Stimulated activated CD8-positive, alpha-beta memory T cell treated with anti-CD3 and anti-CD28 coated beads, Interleukin-7, amount 100 ng/mL, for 1 hour (primary cell): ENCODE measurements at regions not wholly inside any gene's neighbourhood (a gene's known extent, or its start where the extent isn't known, plus 50 kb on each side); places are given as distances from the start of the nearest gene placed in this dataset.

Experiments
- DNase-seq, 2 donors: peaks; one replicate each; pipeline ENCODE4 v3.0.0-alpha.2; 2020; ENCODE audit warnings: low read depth in 2 of 2

- no peak for DNase-seq
Measured at GRCh38 chr14:71466251-71466650, 466.0 kb upstream of the RGS6 start.

DNA sequence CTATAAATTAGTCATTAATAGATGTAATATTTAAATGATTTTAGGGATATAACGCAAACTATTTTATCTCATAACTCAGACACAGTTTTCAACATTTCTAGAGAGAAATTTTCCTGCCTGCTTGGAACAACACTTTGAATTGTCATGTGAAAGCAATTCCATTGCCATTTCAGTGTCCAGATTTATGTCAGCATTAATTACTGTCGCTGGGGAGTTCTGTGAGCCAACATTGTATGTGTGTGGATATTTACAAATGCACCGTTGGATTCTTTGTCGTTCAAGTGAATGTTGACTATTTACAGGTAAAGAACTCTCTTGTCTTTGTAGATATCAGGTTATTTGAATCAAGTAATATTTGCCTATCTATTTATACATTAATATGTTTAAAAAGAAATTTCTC, 465.3 kb upstream of the RGS6 start:
- no peak for DNase-seq

- no peak for DNase-seq
Measured at GRCh38 chr14:71467361-71467811, 464.8 kb upstream of the RGS6 start.

- no peak for DNase-seq
Measured at GRCh38 chr14:71468701-71469100, 463.5 kb upstream of the RGS6 start.

DNA sequence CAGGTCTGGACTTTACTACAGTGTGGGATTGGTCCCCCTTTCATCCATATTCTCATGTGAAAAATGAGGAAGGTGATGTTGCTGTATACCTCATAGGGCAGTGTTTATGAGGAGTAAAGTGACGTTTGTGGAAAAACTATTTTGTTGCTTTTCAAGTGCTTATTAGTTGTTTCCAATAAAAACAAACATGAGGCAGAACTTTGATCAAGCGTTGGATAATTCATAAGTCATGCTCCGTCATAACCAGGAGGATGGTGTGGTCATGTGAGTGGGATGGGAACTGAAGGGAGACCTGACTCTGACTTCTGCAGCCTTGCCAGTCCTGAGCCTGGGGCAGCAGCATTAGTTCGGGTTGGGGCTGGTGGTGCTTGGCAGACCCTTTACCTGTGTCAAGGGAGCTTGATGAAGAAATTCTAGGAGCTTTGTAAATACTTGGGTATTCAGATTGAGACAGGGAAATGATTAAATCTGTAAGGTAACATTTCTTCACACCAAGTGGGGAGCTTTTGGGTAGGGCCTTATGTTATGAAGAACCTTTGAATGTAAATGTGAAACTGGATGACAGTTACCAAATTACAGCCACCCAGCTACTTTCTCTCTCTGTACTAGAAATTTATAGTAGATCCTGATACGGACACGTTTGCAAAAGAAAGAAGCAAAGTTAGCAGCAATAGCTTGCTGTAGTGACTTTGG, 462.4 kb upstream of the RGS6 start:
- DNase-seq, result no peak

- no peak for DNase-seq
Measured at GRCh38 chr14:71471634-71472355, 460.4 kb upstream of the RGS6 start.

DNA sequence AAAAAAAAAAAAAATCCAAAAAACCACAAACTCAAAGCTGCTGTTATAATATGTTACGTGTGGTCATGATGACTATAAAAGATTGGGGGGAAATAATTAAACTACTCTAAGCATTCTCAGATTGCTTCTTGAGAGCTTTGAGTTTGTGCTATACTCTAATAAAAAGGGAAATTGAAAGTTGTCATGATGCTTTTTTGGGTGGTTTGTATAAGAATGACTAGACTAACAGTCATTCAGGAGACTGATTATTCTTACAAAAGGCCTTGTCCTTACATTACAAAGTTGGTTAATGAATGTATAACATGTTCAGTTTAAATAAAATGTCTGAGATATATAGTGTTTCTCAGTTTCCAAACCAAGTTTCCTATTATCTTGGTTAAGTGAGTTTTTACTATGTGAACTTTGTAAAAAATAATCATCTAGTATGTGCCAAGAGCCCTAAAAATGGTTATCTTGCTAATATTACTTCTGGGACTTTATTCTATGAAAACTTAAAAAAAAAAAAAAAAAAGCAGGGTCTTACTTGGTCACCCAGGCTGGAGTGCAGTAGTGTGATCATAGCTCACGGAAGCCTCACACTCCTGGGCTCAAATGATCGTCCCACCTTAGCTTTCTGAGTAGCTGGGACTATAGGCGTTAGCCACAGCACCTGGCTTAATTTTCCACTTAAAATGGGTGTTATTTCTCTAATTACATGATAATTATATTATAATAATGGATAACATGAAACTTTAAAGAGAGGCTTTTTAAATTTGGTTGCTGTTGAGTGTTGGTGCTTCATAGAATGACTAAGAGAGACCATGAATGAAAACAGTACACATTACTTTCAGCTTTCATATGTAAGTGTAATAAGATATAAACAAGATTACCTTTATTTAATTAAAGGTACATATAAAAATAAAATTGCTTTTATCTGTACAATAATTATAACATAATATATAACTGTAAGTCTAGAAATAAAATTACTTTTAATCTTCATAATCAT, 459.6 kb upstream of the RGS6 start:
- no peak for DNase-seq

- no peak for DNase-seq
Measured at GRCh38 chr14:71473843-71474242, 458.4 kb upstream of the RGS6 start.

- DNase-seq, result no peak
Measured at GRCh38 chr14:71474301-71475265, 457.6 kb upstream of the RGS6 start.

GRCh38 chr14:71475916-71476315, 456.3 kb upstream of the RGS6 start:
- no peak for DNase-seq

DNA sequence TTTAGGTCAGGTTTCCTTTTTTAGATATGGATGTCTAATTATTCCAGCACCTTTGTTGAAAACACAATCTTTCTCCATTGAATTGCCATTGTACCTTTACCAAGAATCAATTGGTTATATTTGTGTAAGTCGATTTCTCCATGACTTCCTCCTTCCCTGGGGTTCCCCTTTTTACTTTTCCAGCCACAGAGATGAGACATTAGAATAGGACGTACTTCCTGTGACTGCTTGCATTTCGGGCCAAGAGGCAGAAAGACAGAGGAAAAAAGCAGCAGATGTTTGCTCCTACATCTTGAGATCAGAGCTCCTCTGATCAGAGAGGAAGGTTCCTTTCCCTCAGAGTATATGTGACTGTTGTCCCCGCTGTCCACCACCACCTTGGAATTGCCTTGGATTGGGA, 453.7 kb upstream of the RGS6 start:
- DNase-seq, result no peak

DNA sequence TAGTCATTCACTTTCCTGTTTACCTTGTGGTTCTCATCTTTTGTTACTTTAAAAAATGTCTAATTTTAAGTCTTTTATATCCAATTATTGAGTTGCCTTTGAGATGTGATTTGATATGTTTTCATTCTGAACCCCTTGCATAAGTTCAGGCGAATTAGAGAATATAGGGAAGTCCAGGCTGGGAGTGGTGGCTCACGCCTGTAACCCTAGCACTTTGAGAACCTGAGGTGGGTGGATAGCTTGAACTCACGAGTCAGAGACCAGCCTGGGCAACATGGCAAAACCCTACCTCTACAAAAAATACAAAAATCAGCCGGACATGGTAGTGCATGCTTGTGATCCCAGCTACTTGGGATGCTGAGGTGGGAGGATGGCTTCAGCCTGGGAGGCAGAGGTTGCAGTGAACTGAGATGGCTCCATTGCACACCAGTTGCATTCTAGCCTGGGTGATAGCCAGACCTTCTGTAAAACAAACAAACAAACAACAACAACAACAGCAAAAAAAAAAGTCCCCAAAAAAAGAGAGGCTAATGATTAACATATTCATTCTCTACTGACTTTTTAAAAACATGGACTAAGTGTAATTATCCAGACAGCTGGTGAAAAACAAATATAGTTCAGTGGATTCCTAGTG, 451.1 kb upstream of the RGS6 start:
- DNase-seq, result no peak

DNA sequence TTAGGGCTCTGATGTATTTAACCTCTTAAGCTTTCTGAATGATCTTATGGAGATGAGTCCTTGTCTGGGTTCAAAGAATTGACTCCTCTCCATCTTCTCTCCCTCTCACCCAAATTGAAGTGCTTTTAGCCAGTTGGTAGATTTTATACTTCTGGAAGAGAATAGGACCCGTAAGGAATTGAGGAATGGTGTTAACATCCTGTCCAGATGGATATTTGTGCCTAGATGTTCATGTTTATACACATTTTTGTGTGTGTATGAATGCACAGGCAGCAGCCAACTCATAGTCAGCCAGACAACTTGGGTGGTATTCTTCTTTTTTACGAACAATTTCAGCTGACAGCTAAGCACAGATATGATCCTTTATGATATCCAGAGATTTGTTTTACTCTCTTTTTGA, 449.6 kb upstream of the RGS6 start:
- DNase-seq, result no peak

DNA sequence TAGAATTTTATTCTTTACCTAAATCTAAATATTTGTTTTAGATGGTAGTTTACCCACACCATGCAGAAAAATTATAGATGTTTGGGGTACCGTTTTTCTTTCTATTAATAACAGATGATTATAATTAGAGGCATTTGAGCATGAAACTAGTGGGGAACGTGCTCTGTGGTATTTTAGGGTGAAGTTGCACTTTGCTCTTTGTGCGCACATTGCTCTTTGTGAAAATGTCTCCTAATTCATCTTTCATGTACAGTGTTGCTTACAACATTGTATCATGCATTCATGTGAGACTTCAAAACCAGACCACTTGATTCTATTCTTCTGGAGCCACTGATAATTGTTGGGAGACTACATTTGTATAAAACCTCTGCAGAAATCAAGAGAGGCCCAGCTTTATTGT, 449.1 kb upstream of the RGS6 start:
- no peak for DNase-seq

- DNase-seq, result no peak
Measured at GRCh38 chr14:71485833-71486232, 446.4 kb upstream of the RGS6 start.

DNA sequence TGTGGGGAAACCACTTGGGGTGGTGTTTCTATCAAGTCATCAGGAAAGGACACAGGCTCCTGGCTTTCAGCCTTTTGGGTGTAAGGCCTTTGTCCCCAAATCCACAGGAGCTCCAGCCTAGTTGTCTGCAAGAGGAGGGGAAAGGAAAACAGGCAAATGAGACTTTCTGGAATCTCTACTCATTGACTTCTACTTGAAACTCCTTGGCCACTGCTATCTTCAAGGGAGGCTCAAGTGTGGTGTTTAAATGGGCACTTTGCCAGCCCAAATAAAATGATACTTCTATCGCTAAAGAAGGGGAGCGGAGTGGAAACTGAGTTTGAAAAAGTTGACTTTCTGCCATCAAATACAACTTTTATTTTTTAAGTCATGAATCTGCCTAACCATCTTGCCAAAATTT, 445.9 kb upstream of the RGS6 start:
- no peak for DNase-seq

- DNase-seq, result no peak
Measured at GRCh38 chr14:71487449-71487848, 444.8 kb upstream of the RGS6 start.

GRCh38 chr14:71487941-71488340, 444.3 kb upstream of the RGS6 start:
- no peak for DNase-seq

GRCh38 chr14:71488703-71489191, 443.5 kb upstream of the RGS6 start:
- DNase-seq, result no peak

- no peak for DNase-seq
Measured at GRCh38 chr14:71489742-71490141, 442.5 kb upstream of the RGS6 start.
